K562 (cell line): ENCODE measurements at regions not wholly inside any gene's neighbourhood (a gene's known extent, or its start where the extent isn't known, plus 50 kb on each side); places are given as distances from the start of the nearest gene placed in this dataset.

Source experiments
- ATAC-seq: fragments of 200-7000 bp; cut with Tn5 transposase; 3 replicates; pipeline ENCODE4 v1.9.1; 2020; ENCODE audit warnings: moderate library complexity
- BruUV-seq: library from RNA; stranded (reverse); fragments of 400-500 nt; replicated peaks from 2 replicates; lab custom pipeline; 2021; lab: Mats Ljungman, UMichigan
- CTCF ChIA-PET: fragments of 300-600 bp; formaldehyde crosslinking; extraction: SDS; loops from one replicate; lab custom pipeline; 2021; ENCODE audit warnings: low intra/inter-chr PET ratio; lab: Yijun Ruan, JAX
- POLR2A ChIA-PET: fragments of 300-600, 350-650 bp; sonication (Branson Sonifier 250); formaldehyde crosslinking; extraction: SDS; loops from one replicate; lab custom pipeline; 2021; ENCODE audit warnings: antibody characterized with exemption, inconsistent platforms; lab: Yijun Ruan, JAX
- DNase-seq, 4 experiments: peaks; one replicate each; pipeline versions ENCODE4 v3.0.0 to v3.0.0-alpha.2; 2011 to 2018; ENCODE audit warnings: low spot score in 3 of 4, mixed read lengths in 3 of 4; ENCODE audit errors: extremely low read depth in 1 of 4
- FAIRE-seq: peaks from 2 replicates; lab custom pipeline; 2011; peaks lifted over from hg19 to GRCh38; lab: Jason Lieb, UNC
- H2AFZ ChIP-seq: 2 replicates; pipeline ENCODE4 v1.6.0; 2011; ENCODE audit warnings: low read depth, low read length, control low read depth, inconsistent platforms
- H3K27ac ChIP-seq: fragments of 200-600 bp; 3 replicates; pipeline ENCODE4 v1.8.0; 2011; ENCODE audit warnings: low read depth, mild to moderate bottlenecking, control low read depth, inconsistent platforms, low read length, moderate library complexity, mixed read lengths; ENCODE audit errors: extremely low read depth
- H3K27me3 ChIP-seq, 2 experiments: fragments of 300-600 bp in 1 of 2; 2 replicates in 1 of 2; 3 replicates in 1 of 2; pipeline versions ENCODE4 v1.6.0 to v1.8.0; 2011; ENCODE audit warnings: inconsistent platforms in 2 of 2, low read length in 2 of 2, mild to moderate bottlenecking in 1 of 2, mixed read lengths in 1 of 2, moderate library complexity in 1 of 2; ENCODE audit not compliant: control insufficient read depth in 2 of 2, insufficient read depth in 2 of 2
- H3K36me3 ChIP-seq: fragments of 300-600 bp; 3 replicates; pipeline ENCODE4 v1.8.0; 2011; ENCODE audit warnings: mild to moderate bottlenecking, low read length, inconsistent platforms; ENCODE audit not compliant: control insufficient read depth, insufficient read depth
- H3K4me1 ChIP-seq, 2 experiments: fragments of 200-600 bp in 1 of 2; replicated peaks in 1 of 2; 2 replicates in 1 of 2; 3 replicates in 1 of 2; pipeline versions ENCODE4 v1.5.1 to v1.8.0; 2011; ENCODE audit warnings: inconsistent platforms in 2 of 2, low read length in 2 of 2, mild to moderate bottlenecking in 1 of 2, mixed read lengths in 1 of 2, moderate library complexity in 1 of 2; ENCODE audit not compliant: control insufficient read depth in 2 of 2, insufficient read depth in 2 of 2
- H3K4me2 ChIP-seq: 2 replicates; pipeline ENCODE4 v1.6.1; 2011; ENCODE audit warnings: low read length, control low read depth, inconsistent platforms, mixed read lengths; ENCODE audit not compliant: insufficient read depth
- H3K4me3 ChIP-seq: fragments of 200-600 bp; sonication (generic), shearing (Covaris generic); 2 replicates; pipeline ENCODE4 v1.5.1; 2016; ENCODE audit warnings: control low read depth, inconsistent platforms
- H3K79me2 ChIP-seq: fragments of 200-600 bp; 3 replicates; pipeline ENCODE4 v1.8.0; 2011; ENCODE audit warnings: low read length, inconsistent platforms; ENCODE audit not compliant: control insufficient read depth, insufficient read depth
- H3K9ac ChIP-seq, 2 experiments: 2 replicates each; pipeline versions ENCODE4 v1.6.0 to v1.6.1; 2011; ENCODE audit warnings: low read depth in 2 of 2, low read length in 2 of 2, control low read depth in 1 of 2, inconsistent platforms in 1 of 2, mild to moderate bottlenecking in 1 of 2, mixed read lengths in 1 of 2; ENCODE audit not compliant: insufficient read depth in 1 of 2
- H3K9me1 ChIP-seq: one replicate; pipeline ENCODE4 v1.6.0; 2011; ENCODE audit warnings: inconsistent platforms, mild to moderate bottlenecking, low read length, moderate library complexity; ENCODE audit not compliant: control insufficient read depth, insufficient read depth
- H3K9me3 ChIP-seq: replicated peaks from 2 replicates; pipeline ENCODE4 v1.5.1; 2011; ENCODE audit warnings: low read depth, low read length, inconsistent platforms; ENCODE audit not compliant: control insufficient read depth, insufficient read depth
- H4K20me1 ChIP-seq: replicated peaks from 2 replicates; pipeline ENCODE4 v1.6.1; 2011; ENCODE audit warnings: low read length, inconsistent platforms, mixed read lengths; ENCODE audit not compliant: control insufficient read depth, insufficient read depth
- ARHGAP35 ChIP-seq: fragments of 450-650 bp; IDR thresholded peaks from 2 replicates; pipeline ENCODE4 v1.6.1; 2018; ENCODE audit not compliant: partially characterized antibody
- BHLHE40 ChIP-seq: IDR thresholded peaks from 2 replicates; pipeline ENCODE4 v1.6.1; 2011; ENCODE audit warnings: low read length, improper control_type of control experiment
- BRF2 ChIP-seq: IDR thresholded peaks from 3 replicates; pipeline ENCODE4 v1.6.1; 2011; ENCODE audit warnings: borderline replicate concordance, mild to moderate bottlenecking; ENCODE audit not compliant: insufficient read length, insufficient read depth
- CHCHD3 ChIP-seq: fragments of 250-450 bp; sonication (Bioruptor Pico); IDR thresholded peaks from 2 replicates; pipeline ENCODE4 v2.1.2; 2022; ENCODE audit warnings: mild to moderate bottlenecking
- MEF2A ChIP-seq: IDR thresholded peaks from 2 replicates; pipeline ENCODE4 v1.6.1; 2011; ENCODE audit warnings: low read depth, mild to moderate bottlenecking, low read length, moderate library complexity; ENCODE audit not compliant: control insufficient read depth
- SMAD3 ChIP-seq: fragments of 450-650 bp; formaldehyde crosslinking; conservative IDR thresholded peaks from 2 replicates; pipeline ENCODE4 v1.4.0; 2020; ENCODE audit warnings: mild to moderate bottlenecking
- ZNF584 ChIP-seq: fragments of 200-800 bp; sonication (Bioruptor generic); IDR thresholded peaks from 2 replicates; pipeline ENCODE4 v1.6.1; 2016; ENCODE audit warnings: low read depth, mild to moderate bottlenecking, missing genetic modification characterization, missing compliant biosample characterization
- WGBS: fragments of 100-300 bp; shearing (Covaris generic); methylation state at CpG from one replicate; pipeline ENCODE4 v1.1.6; 2016; ENCODE audit warnings: low coverage, mixed read lengths; ENCODE audit not compliant: insufficient coverage; ENCODE audit errors: missing lambda C conversion rate; 5-methylcytosine and 5-hydroxymethylcytosine counted together
- in situ Hi-C: fragments of 300-500 bp; cut with MboI; formaldehyde crosslinking; loops from 4 replicates; pipeline ENCODE4 v1.15.0; 2018; ENCODE audit warnings: inconsistent platforms, mixed read lengths
- intact Hi-C: fragments of 100-400 bp; cut with micrococcal nuclease; formaldehyde crosslinking; loops from 2 replicates; pipeline ENCODE4 v1.14.2; 2022

DNA sequence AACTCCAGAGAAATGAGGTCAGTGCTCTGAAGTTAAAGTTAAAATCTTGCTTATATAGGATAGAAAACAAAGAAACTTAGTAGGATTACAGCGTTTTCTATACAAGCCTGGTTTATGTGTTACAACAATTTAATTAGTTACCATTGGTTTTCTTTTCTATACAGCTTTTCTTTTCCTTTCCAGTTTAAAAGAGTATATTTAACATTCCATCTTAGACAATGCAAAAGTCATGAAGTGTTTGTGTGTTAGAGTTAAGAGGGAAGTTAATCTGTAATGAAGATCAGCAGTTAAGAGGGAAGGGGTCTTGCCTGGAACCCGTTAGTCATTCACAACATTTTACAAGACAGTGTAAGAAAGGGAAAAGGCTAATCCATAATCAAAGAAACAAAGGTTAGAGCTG, 338.3 kb downstream of the OTUD1 start:
- H3K27me3 ChIP-seq = no peaks in the 10 kb centered on the region
- no peak for ATAC-seq
- 0% methylated on average over 2 of the region's 2 CpGs for WGBS
- no peak for DNase-seq
- FAIRE-seq = no peak
- no TSS peak for BruUV-seq
- H4K20me1 ChIP-seq = no peaks in the 10 kb centered on the region
- no peak overlapping the region for H2AFZ ChIP-seq
- no peaks in the 10 kb centered on the region for H3K9me1 ChIP-seq
- no peaks in the 10 kb centered on the region for H3K4me1 ChIP-seq
- H3K79me2 ChIP-seq = no peaks in the 10 kb centered on the region
- TF ChIP-seq ARHGAP35 (no peak), BRF2 (no peak), BHLHE40 (no peak), ZNF584 (no peak), CHCHD3 (CRISPR knock-in tag) (no peak), MEF2A (no peak), SMAD3 (CRISPR knock-in tag) (no peak)
- no peaks in the 10 kb centered on the region for H3K36me3 ChIP-seq
- H3K9me3 ChIP-seq = no peaks in the 10 kb centered on the region
- intact Hi-C loops = no loop called here
- H3K4me2 ChIP-seq = no peak overlapping the region
- CTCF ChIA-PET = no interaction called here
- POLR2A ChIA-PET = no interaction called here
- in situ Hi-C loops = no loop called here
- no peak overlapping the region for H3K27ac ChIP-seq
- no peak overlapping the region for H3K4me3 ChIP-seq
- H3K9ac ChIP-seq = no peak overlapping the region
